ENCODE measurements at regions not wholly inside any gene's neighbourhood (a gene's known extent, or its start where the extent isn't known, plus 50 kb on each side); places are given as distances from the start of the nearest gene placed in this dataset.

DNA sequence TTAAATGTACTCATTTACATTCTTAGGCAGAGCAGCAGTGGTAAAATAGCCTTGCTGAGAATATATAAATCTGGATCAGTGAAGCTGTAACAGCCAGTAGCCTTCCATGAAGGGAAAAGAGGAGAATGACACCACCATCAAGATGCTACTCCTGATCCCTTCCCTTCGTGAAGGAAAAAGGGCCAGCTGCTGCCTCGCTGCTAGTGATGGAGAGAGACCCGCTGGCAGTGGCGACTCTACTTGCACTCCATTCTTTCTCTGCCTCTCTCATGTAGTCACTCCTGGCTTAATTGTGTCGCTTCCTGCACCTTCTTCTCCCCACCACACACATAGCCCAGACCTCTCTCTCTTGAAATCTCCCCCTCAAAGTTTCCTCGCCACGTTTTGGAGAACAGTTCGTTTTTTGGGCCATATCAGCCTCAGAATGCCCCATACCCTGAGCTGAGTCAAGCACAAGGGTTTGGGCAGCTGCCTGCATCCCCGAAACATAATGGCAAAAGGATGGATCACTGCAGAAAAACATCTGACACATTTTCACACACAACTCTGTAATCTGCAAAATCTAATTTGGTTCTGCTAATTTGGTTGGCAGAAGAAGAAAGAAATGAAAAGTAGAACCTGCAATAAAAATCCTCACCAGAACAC is 460.3 kb upstream of the IL12A start:
- TF ChIP-seq CSDC2 (CRISPR knock-in tag; IDR thresholded peaks at IDR 0.05) = no peak
- no peak for TF ChIP-seq SNAI2 (CRISPR knock-in tag; IDR thresholded peaks at IDR 0.05)
- no peak for TF ChIP-seq ISL1 (CRISPR knock-in tag; IDR thresholded peaks at IDR 0.05)
- no peak for TF ChIP-seq ZNF8 (CRISPR knock-in tag; IDR thresholded peaks at IDR 0.05)
- TF ChIP-seq ZFP3 (CRISPR knock-in tag; IDR thresholded peaks at IDR 0.05) = no peak
- TF ChIP-seq GLIS3 (CRISPR knock-in tag; IDR thresholded peaks at IDR 0.05) = no peak
- TF ChIP-seq, protein P1, sequence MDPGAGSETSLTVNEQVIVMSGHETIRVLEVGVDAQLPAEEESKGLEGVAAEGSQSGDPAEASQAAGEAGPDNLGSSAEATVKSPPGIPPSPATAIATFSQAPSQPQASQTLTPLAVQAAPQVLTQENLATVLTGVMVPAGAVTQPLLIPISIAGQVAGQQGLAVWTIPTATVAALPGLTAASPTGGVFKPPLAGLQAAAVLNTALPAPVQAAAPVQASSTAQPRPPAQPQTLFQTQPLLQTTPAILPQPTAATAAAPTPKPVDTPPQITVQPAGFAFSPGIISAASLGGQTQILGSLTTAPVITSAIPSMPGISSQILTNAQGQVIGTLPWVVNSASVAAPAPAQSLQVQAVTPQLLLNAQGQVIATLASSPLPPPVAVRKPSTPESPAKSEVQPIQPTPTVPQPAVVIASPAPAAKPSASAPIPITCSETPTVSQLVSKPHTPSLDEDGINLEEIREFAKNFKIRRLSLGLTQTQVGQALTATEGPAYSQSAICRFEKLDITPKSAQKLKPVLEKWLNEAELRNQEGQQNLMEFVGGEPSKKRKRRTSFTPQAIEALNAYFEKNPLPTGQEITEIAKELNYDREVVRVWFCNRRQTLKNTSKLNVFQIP (CRISPR knock-in tag; IDR thresholded peaks at IDR 0.05; ENCODE audit: borderline replicate concordance, low read depth) = no peak
- TF ChIP-seq ZNF565 (CRISPR knock-in tag; conservative IDR thresholded peaks at IDR 0.05; ENCODE audit: low read depth) = no peak
- TF ChIP-seq, protein P2, sequence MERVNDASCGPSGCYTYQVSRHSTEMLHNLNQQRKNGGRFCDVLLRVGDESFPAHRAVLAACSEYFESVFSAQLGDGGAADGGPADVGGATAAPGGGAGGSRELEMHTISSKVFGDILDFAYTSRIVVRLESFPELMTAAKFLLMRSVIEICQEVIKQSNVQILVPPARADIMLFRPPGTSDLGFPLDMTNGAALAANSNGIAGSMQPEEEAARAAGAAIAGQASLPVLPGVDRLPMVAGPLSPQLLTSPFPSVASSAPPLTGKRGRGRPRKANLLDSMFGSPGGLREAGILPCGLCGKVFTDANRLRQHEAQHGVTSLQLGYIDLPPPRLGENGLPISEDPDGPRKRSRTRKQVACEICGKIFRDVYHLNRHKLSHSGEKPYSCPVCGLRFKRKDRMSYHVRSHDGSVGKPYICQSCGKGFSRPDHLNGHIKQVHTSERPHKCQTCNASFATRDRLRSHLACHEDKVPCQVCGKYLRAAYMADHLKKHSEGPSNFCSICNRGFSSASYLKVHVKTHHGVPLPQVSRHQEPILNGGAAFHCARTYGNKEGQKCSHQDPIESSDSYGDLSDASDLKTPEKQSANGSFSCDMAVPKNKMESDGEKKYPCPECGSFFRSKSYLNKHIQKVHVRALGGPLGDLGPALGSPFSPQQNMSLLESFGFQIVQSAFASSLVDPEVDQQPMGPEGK (CRISPR knock-in tag; IDR thresholded peaks at IDR 0.05; ENCODE audit: borderline replicate concordance) = no peak
- no peak for TF ChIP-seq OSR1 (CRISPR knock-in tag; IDR thresholded peaks at IDR 0.05)
- TF ChIP-seq ZFP30 (CRISPR knock-in tag; IDR thresholded peaks at IDR 0.05) = no peak
- TF ChIP-seq, protein P3, sequence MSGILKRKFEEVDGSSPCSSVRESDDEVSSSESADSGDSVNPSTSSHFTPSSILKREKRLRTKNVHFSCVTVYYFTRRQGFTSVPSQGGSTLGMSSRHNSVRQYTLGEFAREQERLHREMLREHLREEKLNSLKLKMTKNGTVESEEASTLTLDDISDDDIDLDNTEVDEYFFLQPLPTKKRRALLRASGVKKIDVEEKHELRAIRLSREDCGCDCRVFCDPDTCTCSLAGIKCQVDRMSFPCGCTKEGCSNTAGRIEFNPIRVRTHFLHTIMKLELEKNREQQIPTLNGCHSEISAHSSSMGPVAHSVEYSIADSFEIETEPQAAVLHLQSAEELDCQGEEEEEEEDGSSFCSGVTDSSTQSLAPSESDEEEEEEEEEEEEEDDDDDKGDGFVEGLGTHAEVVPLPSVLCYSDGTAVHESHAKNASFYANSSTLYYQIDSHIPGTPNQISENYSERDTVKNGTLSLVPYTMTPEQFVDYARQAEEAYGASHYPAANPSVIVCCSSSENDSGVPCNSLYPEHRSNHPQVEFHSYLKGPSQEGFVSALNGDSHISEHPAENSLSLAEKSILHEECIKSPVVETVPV (CRISPR knock-in tag; IDR thresholded peaks at IDR 0.05) = no peak
- TF ChIP-seq ARNTL (CRISPR knock-in tag; IDR thresholded peaks at IDR 0.05; ENCODE audit: borderline replicate concordance, low read depth) = no peak
- TF ChIP-seq, protein P4, sequence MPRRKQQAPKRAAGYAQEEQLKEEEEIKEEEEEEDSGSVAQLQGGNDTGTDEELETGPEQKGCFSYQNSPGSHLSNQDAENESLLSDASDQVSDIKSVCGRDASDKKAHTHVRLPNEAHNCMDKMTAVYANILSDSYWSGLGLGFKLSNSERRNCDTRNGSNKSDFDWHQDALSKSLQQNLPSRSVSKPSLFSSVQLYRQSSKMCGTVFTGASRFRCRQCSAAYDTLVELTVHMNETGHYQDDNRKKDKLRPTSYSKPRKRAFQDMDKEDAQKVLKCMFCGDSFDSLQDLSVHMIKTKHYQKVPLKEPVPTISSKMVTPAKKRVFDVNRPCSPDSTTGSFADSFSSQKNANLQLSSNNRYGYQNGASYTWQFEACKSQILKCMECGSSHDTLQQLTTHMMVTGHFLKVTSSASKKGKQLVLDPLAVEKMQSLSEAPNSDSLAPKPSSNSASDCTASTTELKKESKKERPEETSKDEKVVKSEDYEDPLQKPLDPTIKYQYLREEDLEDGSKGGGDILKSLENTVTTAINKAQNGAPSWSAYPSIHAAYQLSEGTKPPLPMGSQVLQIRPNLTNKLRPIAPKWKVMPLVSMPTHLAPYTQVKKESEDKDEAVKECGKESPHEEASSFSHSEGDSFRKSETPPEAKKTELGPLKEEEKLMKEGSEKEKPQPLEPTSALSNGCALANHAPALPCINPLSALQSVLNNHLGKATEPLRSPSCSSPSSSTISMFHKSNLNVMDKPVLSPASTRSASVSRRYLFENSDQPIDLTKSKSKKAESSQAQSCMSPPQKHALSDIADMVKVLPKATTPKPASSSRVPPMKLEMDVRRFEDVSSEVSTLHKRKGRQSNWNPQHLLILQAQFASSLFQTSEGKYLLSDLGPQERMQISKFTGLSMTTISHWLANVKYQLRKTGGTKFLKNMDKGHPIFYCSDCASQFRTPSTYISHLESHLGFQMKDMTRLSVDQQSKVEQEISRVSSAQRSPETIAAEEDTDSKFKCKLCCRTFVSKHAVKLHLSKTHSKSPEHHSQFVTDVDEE (CRISPR knock-in tag; IDR thresholded peaks at IDR 0.05) = no peak
- TF ChIP-seq BACH2 (CRISPR knock-in tag; IDR thresholded peaks at IDR 0.05; ENCODE audit: borderline replicate concordance) = no peak
- TF ChIP-seq TOX (CRISPR knock-in tag; IDR thresholded peaks at IDR 0.05; ENCODE audit: borderline replicate concordance) = no peak
- TF ChIP-seq TCF4 (CRISPR knock-in tag; IDR thresholded peaks at IDR 0.05; ENCODE audit: borderline replicate concordance) = no peak
- no peak for ATAC-seq

DNA sequence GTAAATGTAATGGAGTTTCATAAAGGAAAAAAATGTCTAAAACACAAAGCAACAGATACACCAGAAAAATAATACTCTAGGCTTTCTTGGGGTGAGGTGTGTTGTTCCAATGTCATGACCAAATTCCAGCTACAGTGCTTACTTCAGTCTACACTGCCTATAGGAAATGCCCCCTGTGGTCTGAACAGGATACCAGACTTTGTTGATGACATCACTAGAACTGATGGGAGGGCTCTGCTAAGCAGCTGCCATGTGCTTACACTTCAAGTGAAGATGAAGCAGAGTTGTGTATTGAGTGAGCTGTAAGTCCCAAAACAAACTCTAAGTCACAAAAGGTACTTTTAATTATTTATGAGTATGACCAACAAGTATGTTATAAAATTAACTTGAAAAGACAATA is 456.1 kb upstream of the IL12A start:
- TF ChIP-seq RARB (CRISPR knock-in tag; IDR thresholded peaks at IDR 0.05) = no peak
- no peak for TF ChIP-seq SNAI2 (CRISPR knock-in tag; IDR thresholded peaks at IDR 0.05)
- TF ChIP-seq, protein P5, sequence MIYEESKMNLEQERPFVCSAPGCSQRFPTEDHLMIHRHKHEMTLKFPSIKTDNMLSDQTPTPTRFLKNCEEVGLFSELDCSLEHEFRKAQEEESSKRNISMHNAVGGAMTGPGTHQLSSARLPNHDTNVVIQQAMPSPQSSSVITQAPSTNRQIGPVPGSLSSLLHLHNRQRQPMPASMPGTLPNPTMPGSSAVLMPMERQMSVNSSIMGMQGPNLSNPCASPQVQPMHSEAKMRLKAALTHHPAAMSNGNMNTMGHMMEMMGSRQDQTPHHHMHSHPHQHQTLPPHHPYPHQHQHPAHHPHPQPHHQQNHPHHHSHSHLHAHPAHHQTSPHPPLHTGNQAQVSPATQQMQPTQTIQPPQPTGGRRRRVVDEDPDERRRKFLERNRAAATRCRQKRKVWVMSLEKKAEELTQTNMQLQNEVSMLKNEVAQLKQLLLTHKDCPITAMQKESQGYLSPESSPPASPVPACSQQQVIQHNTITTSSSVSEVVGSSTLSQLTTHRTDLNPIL (CRISPR knock-in tag; IDR thresholded peaks at IDR 0.05; ENCODE audit: low read depth) = no peak
- TF ChIP-seq BACH2 (CRISPR knock-in tag; IDR thresholded peaks at IDR 0.05; ENCODE audit: borderline replicate concordance) = no peak
- TF ChIP-seq, protein P1 (CRISPR knock-in tag; IDR thresholded peaks at IDR 0.05; ENCODE audit: borderline replicate concordance, low read depth) = no peak
- no peak for TF ChIP-seq TOX (CRISPR knock-in tag; IDR thresholded peaks at IDR 0.05; ENCODE audit: borderline replicate concordance)
- TF ChIP-seq, protein P2 (CRISPR knock-in tag; IDR thresholded peaks at IDR 0.05; ENCODE audit: borderline replicate concordance) = no peak
- ATAC-seq = no peak

Data from SK-N-SH treated with all-trans-retinoic acid at 6 μM for 48 hours (cell line).